ENCODE measurements at regions not wholly inside any gene's neighbourhood (a gene's known extent, or its start where the extent isn't known, plus 50 kb on each side); places are given as distances from the start of the nearest gene placed in this dataset.
A peak's percentile ranks its signal among the peaks of the same experiment; 100 is the strongest.

DNA sequence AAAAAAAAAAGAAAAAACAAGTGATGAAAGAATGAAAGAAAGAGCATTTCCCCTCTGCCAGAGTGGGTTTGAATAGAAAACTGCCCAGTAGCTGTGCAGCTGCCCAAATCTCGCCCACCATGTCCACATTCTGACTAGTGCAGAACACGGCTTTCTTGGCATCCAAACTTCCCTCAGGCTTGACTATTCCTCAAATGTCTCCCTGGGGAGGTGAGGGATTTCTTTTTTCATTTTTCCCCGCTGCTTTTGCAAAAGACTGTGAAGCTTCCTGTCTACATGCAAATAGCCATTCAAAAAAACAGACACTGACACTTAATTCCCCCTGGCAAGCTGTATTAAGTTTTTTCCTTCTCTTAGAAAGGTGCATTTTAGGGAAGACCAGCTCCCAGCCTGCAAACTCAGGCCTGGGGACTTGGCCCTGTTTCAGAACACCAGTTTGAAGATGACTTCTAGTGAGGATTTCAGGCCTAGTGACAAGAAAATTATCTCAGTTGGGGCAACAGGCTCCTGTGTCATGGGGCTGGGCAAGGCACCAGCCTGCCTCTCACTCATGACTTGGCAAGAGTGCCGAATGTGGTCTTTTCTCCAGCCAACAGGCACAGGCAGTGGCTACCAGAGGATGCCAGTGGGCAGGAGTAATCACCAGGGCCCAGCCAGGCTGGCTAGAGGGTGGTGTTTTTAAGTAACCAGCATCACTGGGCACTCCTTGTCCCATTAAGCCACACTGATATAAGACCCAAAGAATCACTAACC lies 178.1 kb upstream of the NFIA start:
- H3K4me1 Mint-ChIP-seq, result peaks cover 6% of the 10 kb centered on the region
- H3K9me3 Mint-ChIP-seq, result no peaks in the 10 kb centered on the region
- H3K36me3 Mint-ChIP-seq (ENCODE audit: low read depth), result no peaks in the 10 kb centered on the region
- no peak overlapping the region for H3K4me3 Mint-ChIP-seq
- peak overlapping the region; percentile 92 for H3K27ac Mint-ChIP-seq (ENCODE audit: unreplicated experiment)
- H3K27me3 Mint-ChIP-seq (ENCODE audit: low read depth), result no peaks in the 10 kb centered on the region
- no peak for DNase-seq (ENCODE audit: low read depth, low spot score)
- TF ChIP-seq, protein P1, sequence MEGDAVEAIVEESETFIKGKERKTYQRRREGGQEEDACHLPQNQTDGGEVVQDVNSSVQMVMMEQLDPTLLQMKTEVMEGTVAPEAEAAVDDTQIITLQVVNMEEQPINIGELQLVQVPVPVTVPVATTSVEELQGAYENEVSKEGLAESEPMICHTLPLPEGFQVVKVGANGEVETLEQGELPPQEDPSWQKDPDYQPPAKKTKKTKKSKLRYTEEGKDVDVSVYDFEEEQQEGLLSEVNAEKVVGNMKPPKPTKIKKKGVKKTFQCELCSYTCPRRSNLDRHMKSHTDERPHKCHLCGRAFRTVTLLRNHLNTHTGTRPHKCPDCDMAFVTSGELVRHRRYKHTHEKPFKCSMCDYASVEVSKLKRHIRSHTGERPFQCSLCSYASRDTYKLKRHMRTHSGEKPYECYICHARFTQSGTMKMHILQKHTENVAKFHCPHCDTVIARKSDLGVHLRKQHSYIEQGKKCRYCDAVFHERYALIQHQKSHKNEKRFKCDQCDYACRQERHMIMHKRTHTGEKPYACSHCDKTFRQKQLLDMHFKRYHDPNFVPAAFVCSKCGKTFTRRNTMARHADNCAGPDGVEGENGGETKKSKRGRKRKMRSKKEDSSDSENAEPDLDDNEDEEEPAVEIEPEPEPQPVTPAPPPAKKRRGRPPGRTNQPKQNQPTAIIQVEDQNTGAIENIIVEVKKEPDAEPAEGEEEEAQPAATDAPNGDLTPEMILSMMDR (conservative IDR thresholded peaks at IDR 0.05), result no peak

DNA sequence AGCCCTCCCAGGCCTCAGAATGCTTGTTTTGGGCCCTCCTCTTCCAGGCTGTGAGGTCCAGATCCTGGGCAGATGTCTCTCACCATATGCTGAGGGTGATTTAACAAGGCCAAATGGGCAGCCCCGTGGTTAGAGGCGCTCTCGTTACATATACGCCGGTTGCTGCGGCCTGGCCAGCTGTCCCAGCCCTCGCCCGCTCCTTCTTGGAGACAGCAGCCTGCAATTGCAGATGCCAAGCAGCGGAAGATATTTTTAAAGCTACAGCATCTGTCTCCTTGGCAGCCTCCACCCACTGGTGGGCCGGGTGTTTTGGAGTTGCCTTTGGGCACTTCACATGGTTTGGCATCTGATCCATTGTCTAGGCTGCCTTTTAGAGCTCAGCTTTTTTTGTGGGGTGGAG lies 178.8 kb upstream of the NFIA start:
- H3K27ac Mint-ChIP-seq (ENCODE audit: unreplicated experiment), result no peak overlapping the region
- H3K4me1 Mint-ChIP-seq, result peaks cover 6% of the 10 kb centered on the region
- TF ChIP-seq, protein P1 (conservative IDR thresholded peaks at IDR 0.05), result no peak
- DNase-seq (ENCODE audit: low read depth, low spot score), result no peak
- no peaks in the 10 kb centered on the region for H3K9me3 Mint-ChIP-seq
- no peak overlapping the region for H3K4me3 Mint-ChIP-seq
- no peaks in the 10 kb centered on the region for H3K27me3 Mint-ChIP-seq (ENCODE audit: low read depth)
- H3K36me3 Mint-ChIP-seq (ENCODE audit: low read depth), result no peaks in the 10 kb centered on the region

DNA sequence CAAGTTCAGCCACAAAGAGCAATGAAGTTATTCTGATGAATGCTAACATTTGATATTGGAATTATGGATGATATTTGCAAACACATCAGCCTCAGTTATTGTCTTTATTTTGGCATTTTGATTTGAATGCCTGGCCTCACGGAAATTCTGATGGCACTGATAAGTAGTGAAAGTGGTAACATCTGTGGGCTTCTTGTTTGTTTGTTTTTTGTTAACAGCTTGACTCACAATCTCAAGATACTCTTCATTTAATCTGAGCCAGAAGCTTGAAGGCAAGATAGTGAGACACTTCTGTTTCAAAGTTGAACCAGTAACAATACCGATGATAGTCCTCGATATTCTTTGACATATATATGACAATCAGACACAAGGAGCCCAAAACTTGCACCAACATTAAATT lies 182.9 kb upstream of the NFIA start:
- Mint-ChIP-seq H3K9me3 (no peaks in the 10 kb centered on the region), H3K4me1 (peaks cover 26% of the 10 kb centered on the region), H3K27ac (ENCODE audit: unreplicated experiment) (no peak overlapping the region), H3K27me3 (ENCODE audit: low read depth) (no peaks in the 10 kb centered on the region), H3K4me3 (no peak overlapping the region), H3K36me3 (ENCODE audit: low read depth) (no peaks in the 10 kb centered on the region)
- TF ChIP-seq, protein P1 (conservative IDR thresholded peaks at IDR 0.05), result no peak
- DNase-seq (ENCODE audit: low read depth, low spot score), result no peak

DNA sequence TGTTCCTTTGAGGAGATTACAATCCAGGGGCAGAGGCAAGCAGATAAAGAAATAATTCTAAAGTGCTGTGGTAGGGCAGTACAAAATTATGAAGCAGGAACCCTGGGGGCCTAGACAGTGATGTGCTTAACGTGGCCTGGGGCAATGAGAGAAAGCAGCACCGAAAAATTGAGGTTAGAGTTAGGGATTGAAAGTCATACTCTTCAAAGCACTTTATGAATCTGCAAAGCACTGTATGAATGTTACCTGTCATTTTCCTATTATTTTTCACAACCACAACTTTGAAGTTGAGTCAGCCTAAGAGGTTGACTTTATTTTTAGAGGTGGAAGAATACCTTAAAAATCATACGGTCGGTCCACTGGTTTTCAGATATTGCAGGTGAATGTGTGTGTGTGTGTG lies 183.4 kb upstream of the NFIA start:
- Mint-ChIP-seq H3K4me3 (no peak overlapping the region), H3K9me3 (no peaks in the 10 kb centered on the region), H3K27ac (ENCODE audit: unreplicated experiment) (no peak overlapping the region)

DNA sequence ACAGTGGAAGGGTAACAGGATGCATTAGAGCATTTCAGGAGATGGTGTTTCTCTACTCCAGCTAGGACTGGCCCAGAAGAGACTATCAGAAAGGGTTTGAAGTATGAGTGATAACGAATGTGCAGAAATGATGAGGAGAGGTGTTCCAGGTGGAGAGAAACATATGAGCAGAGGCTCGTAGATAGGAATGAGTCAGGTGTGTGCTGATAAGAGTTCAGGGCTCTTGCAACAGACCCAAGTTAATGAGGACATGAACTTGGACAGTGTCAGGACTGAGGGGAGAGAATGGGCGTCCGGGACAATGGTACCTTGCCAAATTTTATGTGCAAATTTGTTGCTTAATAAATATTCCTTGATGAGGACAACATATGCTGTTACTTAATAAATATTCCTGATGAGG lies 183.9 kb upstream of the NFIA start:
- Mint-ChIP-seq H3K27ac (ENCODE audit: unreplicated experiment) (no peak overlapping the region), H3K4me3 (no peak overlapping the region), H3K9me3 (no peaks in the 10 kb centered on the region), H3K27me3 (ENCODE audit: low read depth) (no peaks in the 10 kb centered on the region), H3K36me3 (ENCODE audit: low read depth) (no peaks in the 10 kb centered on the region), H3K4me1 (peaks cover 31% of the 10 kb centered on the region)
- TF ChIP-seq, protein P1 (conservative IDR thresholded peaks at IDR 0.05), result no peak
- DNase-seq (ENCODE audit: low read depth, low spot score), result no peak

More for the DNA sequence above, 183.4 kb upstream of the NFIA start:
- H3K4me1 Mint-ChIP-seq, result peaks cover 26% of the 10 kb centered on the region
- H3K36me3 Mint-ChIP-seq (ENCODE audit: low read depth), result no peaks in the 10 kb centered on the region
- no peaks in the 10 kb centered on the region for H3K27me3 Mint-ChIP-seq (ENCODE audit: low read depth)
- DNase-seq (ENCODE audit: low read depth, low spot score), result no peak
- TF ChIP-seq, protein P1 (conservative IDR thresholded peaks at IDR 0.05), result no peak
